Peyer's patch (tissue), 4 donors: ENCODE measurements at regions not wholly inside any gene's neighbourhood (a gene's known extent, or its start where the extent isn't known, plus 50 kb on each side); places are given as distances from the start of the nearest gene placed in this dataset.

Experiments
- DNase-seq, 3 donors: peaks; one replicate each; pipeline ENCODE4 v3.0.0-alpha.2; 2017 to 2019
- H3K27ac ChIP-seq, 4 donors: fragments of 200-600 bp; sonication (generic); one replicate each; pipeline ENCODE4 v1.5.1; 2016 to 2019
- H3K27me3 ChIP-seq, 2 donors: fragments of 200-600 bp; sonication (generic); one replicate each; pipeline ENCODE4 v1.5.1; 2019
- H3K36me3 ChIP-seq, 3 donors: fragments of 200-600 bp; sonication (generic); one replicate each; pipeline ENCODE4 v1.5.1; 2016 to 2019
- H3K4me1 ChIP-seq, 4 donors: fragments of 200-600 bp; sonication (generic); one replicate each; pipeline ENCODE4 v1.5.1; 2016 to 2019
- H3K4me3 ChIP-seq, 4 donors: fragments of 200-600 bp; sonication (generic); 1 replicate in 3 of 4; 2 replicates in 1 of 4; pipeline ENCODE4 v1.5.1; 2016 to 2019; ENCODE audit warnings: mild to moderate bottlenecking in 1 of 4
- H3K9me3 ChIP-seq, 4 donors: fragments of 200-600 bp; sonication (generic); one replicate each; pipeline ENCODE4 v1.5.1; 2016 to 2019; ENCODE audit warnings: mild to moderate bottlenecking in 1 of 4
- POLR2A ChIP-seq, 2 donors: fragments of 450-650 bp; IDR thresholded peaks; one replicate each; pipeline ENCODE4 v1.5.1; 2017; ENCODE audit warnings: antibody characterized with exemption in 2 of 2, mild to moderate bottlenecking in 2 of 2, moderate library complexity in 2 of 2
- TF ChIP-seq, protein P1 (sequence below), 6 experiments: fragments of 450-650 bp in 4 of 6; fragments of 200-600 bp in 2 of 6; sonication (generic) in 1 of 6; IDR thresholded peaks; one replicate each; pipeline ENCODE4 v1.5.1; 2017 to 2019; ENCODE audit warnings: antibody characterized with exemption in 6 of 6, mild to moderate bottlenecking in 3 of 6, moderate library complexity in 1 of 6

DNA sequence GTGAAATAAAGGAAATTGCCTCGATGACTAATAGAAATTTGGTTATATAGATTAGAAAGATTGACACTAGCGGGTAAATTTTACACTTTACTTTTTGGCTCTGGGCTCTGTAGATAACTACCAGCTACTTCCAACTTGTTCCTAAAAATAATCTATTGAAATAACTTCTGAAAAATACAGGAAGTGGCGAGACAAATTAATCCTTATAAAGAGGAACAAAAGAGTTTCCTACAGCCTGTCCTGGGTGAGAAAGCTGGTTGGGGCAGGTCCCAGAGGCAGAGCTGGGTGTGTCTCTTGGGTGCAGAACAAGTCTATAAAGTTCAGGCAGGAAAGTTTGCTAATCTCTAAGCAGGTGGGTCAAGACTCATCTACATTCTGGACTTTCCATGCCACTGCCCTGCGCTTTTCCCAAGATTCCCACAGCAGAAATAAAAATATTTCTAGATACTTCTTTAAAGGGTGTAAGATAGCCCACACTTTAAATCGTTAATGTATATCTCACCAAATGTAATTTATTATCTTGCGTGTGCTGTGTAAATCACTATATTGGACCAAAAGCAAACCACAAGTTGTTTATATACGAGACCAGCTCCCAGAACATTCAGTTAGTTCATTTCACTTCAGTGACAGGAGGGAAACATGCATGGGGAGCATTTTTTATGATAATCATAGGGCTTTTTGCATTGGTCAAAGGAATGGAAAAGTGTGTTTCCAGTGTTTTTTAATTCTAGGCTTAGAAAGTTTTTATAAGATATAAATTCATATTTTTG lies 70.1 kb upstream of the NRIP1 start:
- no peaks in the 10 kb centered on the region for H3K9me3 ChIP-seq
- no peaks in the 10 kb centered on the region for H3K36me3 ChIP-seq
- TF ChIP-seq, protein P1, sequence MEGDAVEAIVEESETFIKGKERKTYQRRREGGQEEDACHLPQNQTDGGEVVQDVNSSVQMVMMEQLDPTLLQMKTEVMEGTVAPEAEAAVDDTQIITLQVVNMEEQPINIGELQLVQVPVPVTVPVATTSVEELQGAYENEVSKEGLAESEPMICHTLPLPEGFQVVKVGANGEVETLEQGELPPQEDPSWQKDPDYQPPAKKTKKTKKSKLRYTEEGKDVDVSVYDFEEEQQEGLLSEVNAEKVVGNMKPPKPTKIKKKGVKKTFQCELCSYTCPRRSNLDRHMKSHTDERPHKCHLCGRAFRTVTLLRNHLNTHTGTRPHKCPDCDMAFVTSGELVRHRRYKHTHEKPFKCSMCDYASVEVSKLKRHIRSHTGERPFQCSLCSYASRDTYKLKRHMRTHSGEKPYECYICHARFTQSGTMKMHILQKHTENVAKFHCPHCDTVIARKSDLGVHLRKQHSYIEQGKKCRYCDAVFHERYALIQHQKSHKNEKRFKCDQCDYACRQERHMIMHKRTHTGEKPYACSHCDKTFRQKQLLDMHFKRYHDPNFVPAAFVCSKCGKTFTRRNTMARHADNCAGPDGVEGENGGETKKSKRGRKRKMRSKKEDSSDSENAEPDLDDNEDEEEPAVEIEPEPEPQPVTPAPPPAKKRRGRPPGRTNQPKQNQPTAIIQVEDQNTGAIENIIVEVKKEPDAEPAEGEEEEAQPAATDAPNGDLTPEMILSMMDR (IDR thresholded peaks at IDR 0.05) = no peak
- no peak for TF ChIP-seq POLR2A (IDR thresholded peaks at IDR 0.05)
- no peaks in the 10 kb centered on the region for H3K27me3 ChIP-seq
- peaks cover 0 to 30% (median 1%) of the 10 kb centered on the region in 4 donors for H3K4me1 ChIP-seq
- H3K27ac ChIP-seq = peak overlapping the region in 2 of 4 donors; percentile 11 to 33
- H3K4me3 ChIP-seq = no peak overlapping the region
- DNase-seq = peak in 1 of 3 donors; percentile 58

DNA sequence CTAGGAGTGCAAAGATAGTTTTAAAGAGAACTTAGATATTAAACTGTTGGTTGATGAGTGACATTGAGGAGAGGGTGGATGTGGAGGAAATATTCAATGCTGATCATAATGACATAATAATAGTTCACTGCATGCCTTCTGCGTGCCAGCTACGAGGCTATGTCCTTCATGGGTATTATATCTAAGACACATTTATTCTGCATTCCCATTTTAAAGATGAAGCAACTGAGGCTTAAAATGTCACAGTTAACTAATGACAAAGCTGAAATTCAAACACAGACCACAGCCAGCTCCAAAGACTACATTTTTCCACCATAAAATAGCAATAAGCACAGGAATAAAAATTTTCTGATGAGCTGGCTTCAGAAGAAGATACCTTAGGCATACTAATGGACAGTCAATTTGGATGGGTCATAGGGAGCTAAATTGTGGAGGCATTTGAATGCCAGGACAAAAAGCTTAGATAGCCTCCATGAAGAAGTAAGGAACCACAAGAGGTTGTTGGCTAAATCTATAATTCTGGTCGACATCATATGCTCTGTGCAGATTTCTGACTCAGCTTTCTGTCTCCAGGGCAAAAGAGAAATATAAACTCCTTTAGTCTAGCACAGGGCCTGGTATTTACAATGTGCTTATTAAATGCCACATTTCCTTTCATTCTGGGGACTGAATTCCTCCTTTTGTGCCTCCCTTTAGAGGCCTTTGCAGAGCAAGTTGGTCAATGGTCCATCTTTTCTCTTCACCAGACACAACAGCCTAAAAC lies 71.2 kb upstream of the NRIP1 start:
- Histone ChIP-seq H3K4me3 (no peak overlapping the region), H3K9me3 (no peaks in the 10 kb centered on the region), H3K27ac (no peak overlapping the region), H3K36me3 (no peaks in the 10 kb centered on the region), H3K4me1 (peaks cover 0 to 33% (median 1%) of the 10 kb centered on the region in 4 donors), H3K27me3 (no peaks in the 10 kb centered on the region)
- no peak for DNase-seq
- no peak for TF ChIP-seq POLR2A (IDR thresholded peaks at IDR 0.05)
- TF ChIP-seq, protein P1 (IDR thresholded peaks at IDR 0.05) = no peak

DNA sequence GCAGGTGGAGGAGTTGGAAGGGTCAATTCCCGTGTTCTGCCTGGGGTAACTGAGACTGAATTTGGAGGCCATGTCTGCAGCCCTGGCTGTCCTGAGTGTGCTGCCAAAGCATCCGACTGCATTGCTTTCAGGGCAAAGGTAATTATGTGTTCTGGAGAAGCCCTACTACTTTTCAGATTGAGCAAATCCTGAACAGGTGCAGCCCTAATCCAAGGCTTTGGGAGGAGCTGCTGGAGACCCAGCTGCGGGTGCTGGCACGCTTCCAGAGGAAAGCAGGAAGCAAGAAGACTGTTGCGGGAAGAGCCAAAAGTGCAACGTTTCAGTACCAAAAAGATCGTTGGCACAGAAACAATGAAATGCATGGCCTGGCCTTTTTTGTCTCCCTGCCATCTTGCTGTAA lies 73.7 kb upstream of the NRIP1 start:
- TF ChIP-seq, protein P1 (IDR thresholded peaks at IDR 0.05) = no peak
- TF ChIP-seq POLR2A (IDR thresholded peaks at IDR 0.05) = no peak
- no peaks in the 10 kb centered on the region for H3K9me3 ChIP-seq
- H3K4me3 ChIP-seq = no peak overlapping the region
- DNase-seq = peak in 2 of 3 donors; percentile 47 to 57
- peak overlapping the region in 1 of 4 donors; percentile 1 for H3K27ac ChIP-seq
- no peaks in the 10 kb centered on the region for H3K27me3 ChIP-seq
- H3K4me1 ChIP-seq = peaks cover 0 to 33% (median 1%) of the 10 kb centered on the region in 4 donors
- H3K36me3 ChIP-seq = no peaks in the 10 kb centered on the region

DNA sequence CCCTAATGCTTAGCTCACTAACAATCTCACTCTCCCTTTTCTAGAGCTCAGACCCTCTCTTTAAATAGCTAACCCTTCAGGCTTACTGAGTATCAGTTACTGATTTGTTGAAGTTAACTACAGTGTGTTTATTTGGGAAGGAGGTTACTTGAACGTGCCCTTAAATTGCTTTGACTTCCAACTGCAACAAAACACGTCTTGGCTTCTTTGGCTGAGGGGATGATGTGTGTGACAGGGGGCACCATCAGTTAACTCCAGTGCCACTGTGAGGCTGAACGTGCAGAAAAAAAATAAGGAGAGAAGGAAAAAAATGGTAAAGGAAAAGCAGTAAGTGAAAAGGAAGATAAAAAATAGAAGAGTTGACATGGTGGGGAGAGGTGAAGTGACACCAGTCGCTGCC lies 75.1 kb upstream of the NRIP1 start:
- Histone ChIP-seq H3K4me3 (no peak overlapping the region), H3K9me3 (no peaks in the 10 kb centered on the region), H3K27me3 (no peaks in the 10 kb centered on the region), H3K36me3 (no peaks in the 10 kb centered on the region), H3K4me1 (peaks cover 0 to 29% (median 1%) of the 10 kb centered on the region in 4 donors), H3K27ac (peak overlapping the region in 2 of 4 donors; percentile 61 to 72)
- no peak for DNase-seq
- TF ChIP-seq POLR2A (IDR thresholded peaks at IDR 0.05) = no peak
- TF ChIP-seq, protein P1 (IDR thresholded peaks at IDR 0.05) = no peak

DNA sequence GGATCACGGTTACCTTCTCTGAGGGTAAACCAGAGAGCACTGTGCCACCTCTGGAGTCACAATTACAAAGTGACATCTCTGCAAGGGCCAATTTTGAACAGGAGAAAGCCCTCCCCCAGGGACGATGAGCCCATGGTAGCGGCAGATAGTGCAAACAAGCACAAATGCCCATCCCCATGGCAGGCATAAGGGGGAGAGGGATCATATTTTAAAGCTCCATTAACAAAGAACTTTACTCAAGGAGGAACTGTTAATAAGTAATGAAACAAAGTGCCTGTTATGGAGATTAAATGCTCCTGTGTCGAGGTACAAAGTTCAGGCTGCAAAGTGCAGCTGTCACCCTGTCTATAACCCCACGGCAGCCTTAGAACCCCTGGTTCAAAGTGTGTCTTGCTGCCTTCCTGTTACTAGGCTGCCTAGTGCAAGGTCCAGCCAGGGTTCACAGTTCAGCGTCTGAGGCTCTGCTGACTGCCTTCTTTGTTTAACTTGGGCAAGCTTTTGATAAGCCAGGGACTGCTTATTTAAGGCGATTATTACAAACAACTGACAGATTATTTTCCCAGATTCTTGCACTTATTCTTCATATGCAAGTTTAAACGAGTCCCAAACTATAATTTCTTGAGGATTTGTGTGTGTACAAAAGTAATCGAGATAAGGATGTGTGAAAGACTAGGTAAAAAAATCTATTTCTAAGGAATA lies 75.7 kb upstream of the NRIP1 start:
- peak overlapping the region in 3 of 4 donors; percentile 12 to 72 (median 64) for H3K27ac ChIP-seq
- H3K4me1 ChIP-seq = peaks cover 0 to 23% (median 0%) of the 10 kb centered on the region in 4 donors
- H3K4me3 ChIP-seq = peak overlapping the region in 1 of 4 donors; percentile 36
- H3K27me3 ChIP-seq = no peaks in the 10 kb centered on the region
- no peaks in the 10 kb centered on the region for H3K36me3 ChIP-seq
- peak in 2 of 3 donors; percentile 89 to 92 for DNase-seq
- TF ChIP-seq, protein P1 (IDR thresholded peaks at IDR 0.05) = peak in 1 of 6 experiments; percentile 6
- TF ChIP-seq POLR2A (IDR thresholded peaks at IDR 0.05) = no peak
- no peaks in the 10 kb centered on the region for H3K9me3 ChIP-seq
